ENCODE measurements at regions not wholly inside any gene's neighbourhood (a gene's known extent, or its start where the extent isn't known, plus 50 kb on each side); places are given as distances from the start of the nearest gene placed in this dataset.
A peak's percentile ranks its signal among the peaks of the same experiment; 100 is the strongest.
"Not testable (repeated sequence)": the region's sequence is repeated elsewhere in the genome, so short reads cannot be mapped to it uniquely, and the experiment has no call there.

DNA sequence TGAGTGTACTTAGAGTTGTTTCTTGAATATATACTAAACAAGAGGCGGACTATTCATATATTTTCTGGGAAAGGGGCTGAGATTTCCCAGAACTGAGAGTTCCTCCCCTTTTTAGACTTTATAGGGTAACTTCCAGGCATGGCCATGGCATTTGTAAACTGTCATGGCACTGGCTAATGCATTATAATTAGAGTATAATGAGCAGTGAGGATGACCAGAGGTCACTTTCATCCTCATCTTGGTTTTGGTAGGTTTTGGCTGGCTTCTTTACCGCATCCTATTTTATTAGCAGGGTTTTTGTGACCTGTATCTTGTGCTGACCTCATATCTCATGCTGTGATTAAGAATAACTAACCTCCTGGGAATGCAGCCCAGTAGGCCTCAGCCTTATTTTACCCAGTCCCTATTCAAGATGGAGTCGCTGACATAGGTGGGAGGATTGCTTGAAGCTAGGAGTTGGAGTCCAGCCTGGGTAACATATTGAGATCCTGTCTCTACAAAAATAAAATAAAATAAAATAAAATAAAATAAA, 91.4 kb downstream of the MOBP start:
- Histone ChIP-seq H3K27ac (ENCODE audit: low read depth, low read length) (no peak overlapping the region), H3K4me1 (ENCODE audit: control insufficient read depth, insufficient read depth, low read length) (no peaks in the 10 kb centered on the region)

DNA sequence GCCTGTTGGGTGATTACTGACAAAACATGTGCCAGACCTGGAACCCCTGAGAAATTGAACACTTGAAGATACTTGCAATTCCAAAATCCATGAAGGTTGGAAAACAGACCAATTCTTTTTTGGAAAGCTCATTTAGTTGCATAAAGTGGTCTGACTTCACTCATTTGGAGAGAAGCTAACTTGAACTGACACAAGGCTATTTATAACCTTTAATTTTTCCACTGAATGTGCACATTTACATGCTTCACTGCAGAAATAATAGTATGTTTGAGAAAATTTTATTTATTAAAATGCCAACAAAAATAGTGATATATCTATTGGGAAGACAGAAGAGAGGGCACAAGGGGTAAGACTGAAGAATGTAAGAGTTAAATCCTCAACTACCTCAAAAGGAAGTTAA, 92.1 kb downstream of the MOBP start:
- Histone ChIP-seq H3K9ac (ENCODE audit: low read depth, low read length) (no peak overlapping the region), H3K4me3 (ENCODE audit: low read depth, low read length) (no peak overlapping the region), H3K36me3 (ENCODE audit: control insufficient read depth, insufficient read depth, low read length) (no peaks in the 10 kb centered on the region), H3K9me3 (ENCODE audit: control insufficient read depth, insufficient read depth, low read length) (no peaks in the 10 kb centered on the region), H3K4me1 (ENCODE audit: control insufficient read depth, insufficient read depth, low read length) (no peaks in the 10 kb centered on the region), H3K27me3 (ENCODE audit: control insufficient read depth, insufficient read depth, low read length) (no peaks in the 10 kb centered on the region), H3K27ac (ENCODE audit: low read depth, low read length) (no peak overlapping the region)

More for the DNA sequence above, 91.4 kb downstream of the MOBP start:
- Histone ChIP-seq H3K9me3 (ENCODE audit: control insufficient read depth, insufficient read depth, low read length) (no peaks in the 10 kb centered on the region), H3K27me3 (ENCODE audit: control insufficient read depth, insufficient read depth, low read length) (no peaks in the 10 kb centered on the region), H3K36me3 (ENCODE audit: control insufficient read depth, insufficient read depth, low read length) (no peaks in the 10 kb centered on the region), H3K9ac (ENCODE audit: low read depth, low read length) (no peak overlapping the region), H3K4me3 (ENCODE audit: low read depth, low read length) (no peak overlapping the region)

DNA sequence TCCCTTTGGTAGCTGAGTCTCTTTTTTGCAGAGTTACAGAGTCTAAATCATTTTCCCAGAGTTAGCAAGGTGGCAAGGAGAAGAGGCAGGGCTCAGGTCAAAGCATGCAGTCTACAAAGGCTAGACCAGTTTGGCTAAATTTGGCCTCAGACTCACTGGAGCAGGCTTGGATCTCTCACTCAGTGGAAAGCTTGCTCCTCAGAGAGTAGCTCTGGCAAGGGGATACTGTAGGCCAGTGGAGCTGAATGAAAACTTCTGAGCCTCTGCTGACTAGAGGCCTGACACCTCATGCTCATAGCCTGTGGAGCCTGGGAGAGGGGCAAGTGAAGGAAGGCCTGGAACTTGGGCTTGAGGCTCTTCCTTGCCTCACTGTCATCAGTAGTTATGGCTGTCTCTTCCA, 101.0 kb downstream of the MOBP start:
- H3K4me1 ChIP-seq (ENCODE audit: control insufficient read depth, insufficient read depth, low read length), result no peaks in the 10 kb centered on the region
- no peak overlapping the region for H3K4me3 ChIP-seq (ENCODE audit: low read depth, low read length)
- H3K27ac ChIP-seq (ENCODE audit: low read depth, low read length), result no peak overlapping the region
- H3K27me3 ChIP-seq (ENCODE audit: control insufficient read depth, insufficient read depth, low read length), result no peaks in the 10 kb centered on the region
- no peaks in the 10 kb centered on the region for H3K9me3 ChIP-seq (ENCODE audit: control insufficient read depth, insufficient read depth, low read length)
- no peak overlapping the region for H3K9ac ChIP-seq (ENCODE audit: low read depth, low read length)
- H3K36me3 ChIP-seq (ENCODE audit: control insufficient read depth, insufficient read depth, low read length), result no peaks in the 10 kb centered on the region

DNA sequence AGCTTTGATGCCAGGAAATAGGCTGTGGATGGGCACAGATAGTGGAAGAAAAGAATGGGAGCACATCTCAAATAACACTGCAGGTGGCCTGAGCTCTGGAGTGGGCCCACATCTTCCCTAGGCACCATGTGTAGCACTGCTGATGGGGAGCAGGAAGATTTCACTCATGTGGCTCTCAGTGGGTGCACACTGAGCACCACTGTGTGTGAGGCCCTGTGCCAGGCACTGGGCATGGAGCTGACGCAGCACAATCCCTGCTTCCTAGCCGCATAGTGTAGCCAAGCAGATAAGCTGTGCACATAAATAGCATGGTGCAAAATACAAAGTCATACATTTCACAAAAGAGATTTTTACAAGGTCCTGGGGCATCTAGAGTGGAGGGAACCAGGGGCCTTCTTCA, 101.6 kb downstream of the MOBP start:
- H3K9me3 ChIP-seq (ENCODE audit: control insufficient read depth, insufficient read depth, low read length), result no peaks in the 10 kb centered on the region
- H3K9ac ChIP-seq (ENCODE audit: low read depth, low read length), result no peak overlapping the region
- no peaks in the 10 kb centered on the region for H3K4me1 ChIP-seq (ENCODE audit: control insufficient read depth, insufficient read depth, low read length)
- no peak overlapping the region for H3K27ac ChIP-seq (ENCODE audit: low read depth, low read length)
- H3K27me3 ChIP-seq (ENCODE audit: control insufficient read depth, insufficient read depth, low read length), result no peaks in the 10 kb centered on the region
- no peaks in the 10 kb centered on the region for H3K36me3 ChIP-seq (ENCODE audit: control insufficient read depth, insufficient read depth, low read length)
- no peak overlapping the region for H3K4me3 ChIP-seq (ENCODE audit: low read depth, low read length)

DNA sequence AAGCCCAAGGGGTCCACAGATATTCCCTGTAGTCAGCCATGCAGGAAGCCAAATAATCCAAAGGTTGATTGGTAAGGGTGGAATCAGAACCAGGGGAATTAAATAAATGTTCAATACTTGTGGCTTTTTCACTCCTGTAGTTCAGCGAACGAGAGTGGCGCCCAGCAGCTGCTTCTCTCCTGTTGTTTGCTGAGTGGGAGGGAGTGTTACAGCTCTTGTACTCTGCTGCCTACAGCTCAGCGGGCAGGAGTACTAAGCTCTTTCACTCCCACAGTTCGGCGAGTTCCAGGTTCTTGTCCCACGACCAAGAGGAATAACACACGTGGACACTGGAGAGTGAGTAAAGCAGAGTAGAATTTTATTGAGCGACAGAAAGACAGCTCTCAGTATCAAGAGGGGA, 105.9 kb downstream of the MOBP start:
- no peaks in the 10 kb centered on the region for H3K36me3 ChIP-seq (ENCODE audit: control insufficient read depth, insufficient read depth, low read length)
- H3K27me3 ChIP-seq (ENCODE audit: control insufficient read depth, insufficient read depth, low read length), result no peaks in the 10 kb centered on the region
- no peak overlapping the region for H3K9ac ChIP-seq (ENCODE audit: low read depth, low read length)
- no peaks in the 10 kb centered on the region for H3K9me3 ChIP-seq (ENCODE audit: control insufficient read depth, insufficient read depth, low read length)
- H3K4me3 ChIP-seq (ENCODE audit: low read depth, low read length), result no peak overlapping the region
- H3K4me1 ChIP-seq (ENCODE audit: control insufficient read depth, insufficient read depth, low read length), result peaks cover 22% of the 10 kb centered on the region
- no peak overlapping the region for H3K27ac ChIP-seq (ENCODE audit: low read depth, low read length)

DNA sequence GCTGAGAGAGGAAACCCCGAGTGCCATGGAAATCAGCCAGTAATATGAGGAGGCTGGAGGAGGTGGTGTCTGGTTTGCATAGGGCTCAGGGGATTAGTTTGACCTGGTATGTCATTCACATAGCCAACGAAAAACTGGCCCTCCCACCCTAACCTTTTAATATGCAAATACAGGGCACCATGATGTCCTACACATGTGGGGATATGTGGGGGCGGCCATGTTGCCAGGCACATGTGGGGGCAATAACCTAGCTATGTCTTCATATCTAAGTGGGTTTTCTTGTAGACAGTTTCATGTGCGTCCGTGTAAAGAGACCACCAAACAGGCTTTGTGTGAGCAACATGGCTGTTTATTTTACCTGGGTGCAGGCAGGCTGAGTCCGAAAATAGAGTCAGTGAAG, 110.1 kb downstream of the MOBP start:
- H3K4me3 ChIP-seq (ENCODE audit: low read depth, low read length), result no peak overlapping the region; the same call in 1 of the 2 replicates
- H3K36me3 ChIP-seq (ENCODE audit: control insufficient read depth, insufficient read depth, low read length), result no peaks in the 10 kb centered on the region
- peak overlapping the region; percentile 96 for H3K27ac ChIP-seq (ENCODE audit: low read depth, low read length)
- H3K4me1 ChIP-seq (ENCODE audit: control insufficient read depth, insufficient read depth, low read length), result peaks cover 22% of the 10 kb centered on the region
- H3K9ac ChIP-seq (ENCODE audit: low read depth, low read length), result peak overlapping the region; percentile 65
- H3K9me3 ChIP-seq (ENCODE audit: control insufficient read depth, insufficient read depth, low read length), result no peaks in the 10 kb centered on the region; the same call in 1 of the 2 replicates
- H3K27me3 ChIP-seq (ENCODE audit: control insufficient read depth, insufficient read depth, low read length), result no peaks in the 10 kb centered on the region

DNA sequence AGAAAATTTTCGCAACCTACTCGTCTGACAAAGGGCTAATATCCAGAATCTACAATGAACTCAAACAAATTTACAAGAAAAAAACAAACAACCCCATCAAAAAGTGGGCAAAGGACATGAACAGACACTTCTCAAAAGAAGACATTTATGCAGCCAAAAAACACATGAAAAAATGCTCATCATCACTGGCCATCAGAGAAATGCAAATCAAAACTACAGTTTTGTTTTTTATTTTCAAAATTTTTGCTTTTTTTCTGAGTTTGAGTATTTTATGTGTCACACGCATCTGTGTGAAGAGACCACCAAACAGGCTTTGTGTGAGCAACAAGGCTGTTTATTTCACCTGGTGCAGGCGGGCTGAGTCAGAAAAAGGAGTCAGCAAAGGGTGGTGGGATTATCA, 118.7 kb downstream of the MOBP start:
- not testable (repeated sequence) for H3K4me3 ChIP-seq (ENCODE audit: low read depth, low read length); H3K27me3 ChIP-seq (ENCODE audit: control insufficient read depth, insufficient read depth, low read length); H3K27ac ChIP-seq (ENCODE audit: low read depth, low read length); H3K9ac ChIP-seq (ENCODE audit: low read depth, low read length); H3K4me1 ChIP-seq (ENCODE audit: control insufficient read depth, insufficient read depth, low read length); H3K36me3 ChIP-seq (ENCODE audit: control insufficient read depth, insufficient read depth, low read length); H3K9me3 ChIP-seq (ENCODE audit: control insufficient read depth, insufficient read depth, low read length)

DNA sequence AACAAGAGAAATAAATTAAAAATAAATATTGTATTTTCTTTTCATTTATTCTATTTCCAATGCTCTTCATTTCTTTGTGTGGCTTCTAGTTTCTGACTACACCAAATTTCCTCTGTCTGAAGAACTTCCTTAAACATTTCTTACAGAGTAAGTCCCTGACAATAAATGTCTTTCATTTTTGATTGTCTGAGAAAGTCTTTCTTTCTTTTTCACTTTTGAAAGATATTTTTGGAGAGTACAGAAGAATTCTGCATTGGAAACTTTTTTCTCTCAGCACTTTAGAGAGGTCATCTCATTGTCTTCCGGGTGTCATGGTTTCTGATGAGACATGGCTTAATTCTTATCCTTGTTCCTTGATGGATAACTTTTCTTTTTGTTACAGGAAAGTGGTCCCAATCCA, 119.6 kb downstream of the MOBP start:
- peaks cover 5% of the 10 kb centered on the region; the same call in 1 of the 2 replicates for H3K9me3 ChIP-seq (ENCODE audit: control insufficient read depth, insufficient read depth, low read length)
- no peak overlapping the region for H3K9ac ChIP-seq (ENCODE audit: low read depth, low read length)
- no peaks in the 10 kb centered on the region for H3K36me3 ChIP-seq (ENCODE audit: control insufficient read depth, insufficient read depth, low read length)
- no peak overlapping the region for H3K27ac ChIP-seq (ENCODE audit: low read depth, low read length)
- no peaks in the 10 kb centered on the region for H3K4me1 ChIP-seq (ENCODE audit: control insufficient read depth, insufficient read depth, low read length)
- no peak overlapping the region for H3K4me3 ChIP-seq (ENCODE audit: low read depth, low read length)
- H3K27me3 ChIP-seq (ENCODE audit: control insufficient read depth, insufficient read depth, low read length), result no peaks in the 10 kb centered on the region

DNA sequence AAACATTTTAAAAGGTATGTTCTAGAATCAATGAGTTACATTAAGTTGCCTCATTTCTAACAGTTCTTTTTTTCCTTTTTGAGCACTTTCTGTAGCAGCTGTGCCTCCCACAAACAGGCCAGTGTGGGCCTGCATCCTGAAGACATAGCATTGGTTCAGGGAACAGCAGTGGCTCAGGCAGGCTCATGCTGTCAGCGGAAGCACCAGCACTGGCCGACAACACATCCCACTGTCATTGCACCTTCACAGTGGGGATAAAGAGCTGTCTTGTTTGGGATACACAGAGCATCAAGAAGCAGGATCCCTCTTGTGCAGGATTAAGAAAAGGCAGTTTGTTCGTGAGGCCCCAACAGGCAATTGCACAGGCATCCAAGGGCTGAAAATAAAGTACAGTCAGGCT, 123.3 kb downstream of the MOBP start:
- Histone ChIP-seq H3K4me3 (ENCODE audit: low read depth, low read length) (no peak overlapping the region), H3K36me3 (ENCODE audit: control insufficient read depth, insufficient read depth, low read length) (no peaks in the 10 kb centered on the region), H3K27ac (ENCODE audit: low read depth, low read length) (no peak overlapping the region), H3K9ac (ENCODE audit: low read depth, low read length) (no peak overlapping the region), H3K9me3 (ENCODE audit: control insufficient read depth, insufficient read depth, low read length) (no peaks in the 10 kb centered on the region), H3K4me1 (ENCODE audit: control insufficient read depth, insufficient read depth, low read length) (no peaks in the 10 kb centered on the region), H3K27me3 (ENCODE audit: control insufficient read depth, insufficient read depth, low read length) (no peaks in the 10 kb centered on the region)

DNA sequence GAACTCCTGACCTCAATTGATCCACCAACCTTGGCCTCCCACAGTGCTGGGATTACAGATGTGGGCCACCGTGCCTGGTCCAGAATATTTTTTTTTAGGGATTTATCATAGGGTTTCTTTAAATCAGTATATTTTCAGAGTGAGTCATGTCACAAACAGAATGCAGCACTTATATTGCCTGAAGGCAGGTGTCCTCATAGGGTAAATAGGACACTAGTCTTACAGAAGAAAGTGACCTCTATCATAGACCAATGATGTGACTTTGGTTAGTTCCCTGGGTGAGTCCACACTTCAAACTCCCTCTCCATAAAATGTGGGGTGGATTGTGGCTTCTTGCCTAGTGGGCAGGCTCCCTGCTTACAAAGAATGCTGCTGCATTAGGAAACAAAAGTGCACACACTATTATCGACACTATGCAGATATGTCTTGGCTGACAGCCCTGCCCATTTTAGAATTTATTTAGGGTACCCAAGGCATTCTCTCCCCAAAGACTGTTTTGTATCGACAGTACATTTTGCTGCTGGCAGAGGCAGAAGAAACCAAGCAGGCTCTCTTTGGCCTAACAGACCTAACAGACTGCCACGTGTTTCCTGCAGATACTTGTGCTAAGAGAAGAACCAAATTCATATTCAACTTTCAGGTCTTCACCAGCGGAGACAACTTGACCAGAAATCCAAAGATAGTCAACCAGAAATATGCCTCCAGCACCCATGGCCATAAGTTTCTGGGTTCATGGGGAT, 125.0 kb downstream of the MOBP start:
- H3K4me3 ChIP-seq (ENCODE audit: low read depth, low read length), result no peak overlapping the region

DNA sequence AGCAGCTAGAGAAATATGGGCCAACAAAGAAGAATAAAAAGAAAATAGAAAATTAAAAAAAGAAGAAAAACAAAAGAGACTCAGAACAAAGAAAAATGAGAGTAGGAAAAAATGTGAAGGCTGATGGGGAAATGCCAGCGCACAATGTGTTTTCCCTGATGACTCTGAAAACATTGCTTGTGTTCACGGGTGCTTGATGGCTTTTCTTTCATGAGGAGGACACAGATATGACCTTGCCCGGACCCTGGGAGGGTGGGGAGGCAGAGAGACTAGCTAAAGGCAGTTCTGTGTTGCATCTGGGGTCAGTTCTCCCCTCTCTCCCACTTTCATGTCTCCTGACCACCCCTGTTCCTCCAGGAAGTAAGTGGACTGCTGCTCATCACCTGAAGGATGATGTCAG, 125.9 kb downstream of the MOBP start:
- no peaks in the 10 kb centered on the region for H3K36me3 ChIP-seq (ENCODE audit: control insufficient read depth, insufficient read depth, low read length)
- no peaks in the 10 kb centered on the region for H3K9me3 ChIP-seq (ENCODE audit: control insufficient read depth, insufficient read depth, low read length)
- no peaks in the 10 kb centered on the region for H3K27me3 ChIP-seq (ENCODE audit: control insufficient read depth, insufficient read depth, low read length)
- no peak overlapping the region for H3K27ac ChIP-seq (ENCODE audit: low read depth, low read length)
- no peak overlapping the region for H3K9ac ChIP-seq (ENCODE audit: low read depth, low read length)
- no peak overlapping the region for H3K4me3 ChIP-seq (ENCODE audit: low read depth, low read length)
- H3K4me1 ChIP-seq (ENCODE audit: control insufficient read depth, insufficient read depth, low read length), result no peaks in the 10 kb centered on the region

More for the DNA sequence above, 125.0 kb downstream of the MOBP start:
- no peaks in the 10 kb centered on the region for H3K9me3 ChIP-seq (ENCODE audit: control insufficient read depth, insufficient read depth, low read length)
- H3K4me1 ChIP-seq (ENCODE audit: control insufficient read depth, insufficient read depth, low read length), result no peaks in the 10 kb centered on the region
- no peaks in the 10 kb centered on the region for H3K36me3 ChIP-seq (ENCODE audit: control insufficient read depth, insufficient read depth, low read length)
- no peak overlapping the region for H3K27ac ChIP-seq (ENCODE audit: low read depth, low read length)
- H3K27me3 ChIP-seq (ENCODE audit: control insufficient read depth, insufficient read depth, low read length), result no peaks in the 10 kb centered on the region
- H3K9ac ChIP-seq (ENCODE audit: low read depth, low read length), result no peak overlapping the region

Measured in HUES48 (cell line).